H4 (cell line): ENCODE measurements at regions not wholly inside any gene's neighbourhood (a gene's known extent, or its start where the extent isn't known, plus 50 kb on each side); places are given as distances from the start of the nearest gene placed in this dataset.

Source experiments
- DNase-seq: peaks from one replicate; pipeline ENCODE4 v3.0.0-alpha.2; 2015; ENCODE audit warnings: low spot score

DNA sequence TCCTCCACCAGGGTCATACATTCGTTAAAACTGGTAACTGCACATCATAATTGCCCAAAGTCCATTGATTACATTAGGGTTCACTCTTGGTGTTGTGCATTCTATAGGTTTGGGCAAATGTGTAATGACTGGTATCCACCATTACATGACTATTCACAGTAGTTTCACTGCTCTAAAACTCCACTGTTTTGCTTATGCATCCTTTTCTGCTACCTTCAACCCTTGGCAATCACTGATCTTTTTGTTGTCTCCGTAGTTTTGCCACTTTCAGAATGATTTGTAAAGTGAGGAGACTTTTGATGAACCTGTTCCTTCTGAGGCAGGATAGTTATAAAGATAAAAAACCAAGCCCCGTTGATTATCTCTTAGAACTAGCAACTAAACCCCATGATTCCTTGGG lies 187.3 kb upstream of the MCHR2 start:
- no peak for DNase-seq

DNA sequence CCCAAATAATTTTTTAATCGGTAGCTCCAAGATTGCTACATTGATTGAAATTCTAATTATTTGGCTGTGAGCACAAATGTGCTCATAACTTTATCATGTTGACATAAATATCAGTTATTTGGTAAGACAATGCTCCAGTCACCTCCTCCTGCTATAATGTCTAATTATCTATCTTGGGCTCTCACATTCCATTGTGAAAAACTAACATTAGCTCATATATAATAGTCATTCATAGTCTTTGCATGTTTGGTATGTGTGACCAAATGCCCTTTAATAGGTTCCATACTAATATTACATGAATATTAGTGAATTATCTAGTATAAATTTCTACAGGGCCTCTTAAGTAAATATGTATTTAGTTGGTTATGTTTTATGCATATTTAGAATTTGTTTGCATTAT lies 185.6 kb upstream of the MCHR2 start:
- DNase-seq: no peak

GRCh38 chr6:100177956-100178355 lies 183.9 kb upstream of the MCHR2 start:
- DNase-seq: no peak

DNA sequence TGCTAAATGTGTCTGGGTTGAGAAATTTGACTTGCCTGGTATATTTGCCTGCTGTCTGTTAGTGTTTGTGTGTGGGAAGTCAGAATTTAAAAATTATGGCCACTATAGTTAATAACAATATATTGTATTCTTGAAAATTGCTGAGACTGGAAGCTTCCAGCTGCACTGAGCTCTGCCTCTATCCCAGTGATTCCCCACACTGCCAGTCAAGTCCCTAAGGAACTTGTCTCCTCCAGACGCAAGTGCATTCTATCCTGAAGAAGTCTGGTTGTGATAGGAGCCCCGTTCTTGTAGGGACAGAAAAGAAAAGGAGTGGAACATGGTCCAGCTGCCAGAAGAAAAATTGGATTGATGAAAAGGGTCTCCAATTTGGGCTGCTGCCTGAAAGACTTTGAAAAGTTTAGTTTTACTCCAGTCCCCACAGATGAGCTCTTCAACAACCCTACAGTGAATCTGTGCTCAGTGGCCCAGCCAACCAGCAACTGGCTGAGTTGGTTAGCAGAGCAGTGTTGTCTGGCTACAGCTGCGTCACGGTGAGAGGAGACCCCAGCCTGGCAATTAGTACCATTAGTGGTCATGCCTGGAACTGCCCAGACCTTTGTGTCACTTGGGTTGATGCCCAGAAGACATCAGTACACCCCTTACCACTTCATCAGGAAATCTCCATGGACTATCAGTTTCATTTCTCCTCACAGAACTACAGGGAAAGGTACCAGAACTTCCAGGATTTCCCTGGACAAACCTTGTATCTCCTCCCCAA lies 183.1 kb upstream of the MCHR2 start:
- no peak for DNase-seq

DNA sequence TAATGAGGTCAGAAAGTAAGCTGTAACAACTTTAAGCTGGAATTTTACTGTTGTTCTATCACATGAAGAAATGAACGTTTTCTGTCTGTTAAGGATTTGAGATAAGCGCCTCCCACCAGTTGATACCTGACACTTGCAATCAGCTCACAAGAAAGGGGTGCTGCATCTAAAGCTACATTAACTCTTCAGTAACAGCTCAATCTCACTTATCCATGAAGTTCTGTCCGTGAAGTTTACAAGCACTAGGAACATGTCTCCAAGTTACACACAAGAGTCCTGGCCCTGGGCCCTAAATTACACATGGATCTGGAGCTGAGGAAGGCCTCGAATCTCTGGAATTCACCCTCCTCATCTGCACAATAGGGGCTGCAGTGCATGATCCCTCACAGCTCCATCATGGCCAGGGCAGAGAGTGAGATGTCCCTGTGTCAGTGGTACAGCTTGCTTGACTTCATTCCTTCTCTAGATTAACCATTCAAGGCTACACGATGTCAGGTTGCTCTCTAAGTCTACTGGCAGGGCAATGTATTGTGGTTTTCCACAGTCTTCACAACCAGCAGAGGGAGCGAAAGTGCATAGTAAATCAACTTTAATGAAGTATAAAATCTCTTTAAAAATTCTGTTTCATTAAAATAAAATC lies 182.4 kb upstream of the MCHR2 start:
- DNase-seq: peak; percentile 65

DNA sequence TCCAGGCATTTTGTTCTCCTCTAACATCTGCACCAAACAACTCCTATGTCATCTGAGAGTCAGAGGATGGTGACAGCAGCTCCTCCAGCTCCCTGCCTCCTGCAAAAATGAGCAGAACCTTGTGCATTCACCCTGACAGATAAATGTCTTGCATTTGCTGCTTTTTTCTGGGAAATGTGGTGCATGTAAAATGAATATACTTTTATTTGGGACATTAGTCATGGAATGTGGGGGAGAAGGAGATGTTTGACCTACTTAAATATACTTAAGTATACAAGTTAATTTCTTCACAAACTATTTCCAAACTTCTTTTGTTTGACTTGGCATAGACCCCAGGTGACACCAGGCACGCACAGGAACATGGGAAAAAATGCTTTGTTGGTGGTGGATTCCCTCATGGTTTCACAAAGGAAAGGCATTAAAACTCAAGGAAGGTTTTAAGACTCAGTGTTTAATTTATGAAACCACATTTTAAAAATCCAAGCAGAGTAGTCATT lies 181.8 kb upstream of the MCHR2 start:
- DNase-seq: peak; percentile 88

DNA sequence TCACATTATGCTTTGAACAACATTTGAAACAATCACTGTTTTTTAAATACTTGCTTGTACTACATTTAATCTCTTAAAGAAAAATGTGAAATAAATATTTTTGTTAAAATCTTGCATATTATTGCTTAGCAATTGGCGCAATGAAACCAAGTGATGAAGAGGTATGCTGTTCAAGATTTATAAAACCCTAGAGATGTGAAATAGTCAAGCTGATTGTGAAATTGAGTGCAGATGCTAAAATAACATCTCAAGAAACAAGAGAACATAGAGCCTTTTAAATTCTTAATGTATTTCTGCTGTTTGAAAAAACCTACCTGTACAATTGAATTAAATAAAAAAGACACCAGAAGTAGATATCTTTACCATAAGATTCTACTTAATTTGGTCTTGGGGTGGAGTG lies 179.2 kb upstream of the MCHR2 start:
- no peak for DNase-seq

DNA sequence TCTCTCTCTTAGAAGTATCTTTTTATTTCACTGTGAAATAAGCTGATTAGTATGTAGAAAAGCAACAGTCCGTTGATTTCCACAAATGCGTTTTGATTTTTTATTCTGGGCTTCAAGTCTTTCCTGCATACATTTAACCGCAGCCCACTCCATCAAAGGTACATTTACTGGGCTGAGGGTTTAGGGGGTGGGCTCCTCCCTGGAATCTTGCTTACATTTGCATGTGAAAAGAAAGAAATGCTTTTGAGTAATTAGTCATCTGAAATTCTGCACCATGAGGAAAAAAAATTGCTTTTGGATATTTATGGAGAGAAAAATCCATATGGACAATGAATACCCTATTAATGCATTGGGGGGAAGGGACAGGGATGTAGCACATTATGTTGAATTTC lies 178.3 kb upstream of the MCHR2 start:
- no peak for DNase-seq

- DNase-seq: peak; percentile 71
Observed at GRCh38 chr6:100171533-100172321, 177.7 kb upstream of the MCHR2 start.

- DNase-seq: no peak
Observed at GRCh38 chr6:100168148-100168547, 174.1 kb upstream of the MCHR2 start.

DNA sequence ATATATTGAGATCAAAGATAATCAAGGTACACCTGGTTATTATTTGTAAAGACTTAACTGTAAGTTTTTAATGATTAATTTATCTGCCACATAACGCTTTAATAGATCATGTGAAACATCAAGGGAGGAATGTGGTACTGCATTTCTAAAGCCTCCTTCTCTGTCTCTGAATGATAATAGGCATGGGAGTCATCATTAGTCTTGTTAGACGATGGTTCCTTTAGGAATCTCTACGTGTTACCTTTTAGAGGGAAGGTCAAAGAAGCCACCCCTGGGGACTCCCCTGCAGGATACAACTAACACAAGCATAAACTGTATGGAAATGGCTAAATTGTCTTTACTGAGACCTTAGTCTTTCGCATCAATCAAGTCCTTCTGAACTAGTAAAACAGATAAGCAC lies 173.6 kb upstream of the MCHR2 start:
- DNase-seq: no peak

DNA sequence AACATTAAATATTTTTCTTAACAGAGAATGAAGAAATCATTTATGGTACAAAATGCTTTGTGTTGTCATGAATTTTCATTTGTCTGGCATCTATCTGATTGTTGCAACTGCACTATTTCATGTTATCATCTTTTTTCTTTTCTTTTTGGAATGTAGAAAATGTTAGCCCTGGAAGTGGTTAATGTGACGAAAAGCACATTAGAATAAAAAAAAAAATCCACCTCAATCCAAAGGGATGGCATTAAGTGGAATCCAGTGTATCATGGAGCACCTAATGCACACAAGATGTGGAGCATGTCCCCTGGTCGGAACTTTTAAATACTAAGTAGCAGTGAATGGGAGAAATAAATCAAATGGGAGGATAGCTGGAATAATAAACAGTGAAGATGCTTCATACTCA lies 172.9 kb upstream of the MCHR2 start:
- no peak for DNase-seq

DNA sequence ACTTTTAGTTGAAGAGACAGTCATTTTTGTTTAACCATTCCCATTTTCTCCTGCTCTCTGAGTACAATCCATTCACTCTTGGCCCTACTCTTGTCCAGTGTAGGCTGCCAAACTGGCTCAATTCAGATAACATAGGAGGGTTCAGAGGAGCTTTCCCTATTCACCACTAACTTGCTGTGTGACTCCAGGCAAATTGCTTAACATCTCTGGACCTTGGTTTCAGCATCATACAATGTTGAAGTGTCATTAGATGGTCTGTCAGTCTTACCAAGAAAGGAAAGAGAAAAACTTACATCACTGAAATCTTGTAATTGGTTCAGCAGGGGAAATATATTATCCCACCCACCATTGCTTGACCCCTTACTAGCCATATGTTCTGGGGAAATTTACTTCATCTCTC lies 171.4 kb upstream of the MCHR2 start:
- no peak for DNase-seq

DNA sequence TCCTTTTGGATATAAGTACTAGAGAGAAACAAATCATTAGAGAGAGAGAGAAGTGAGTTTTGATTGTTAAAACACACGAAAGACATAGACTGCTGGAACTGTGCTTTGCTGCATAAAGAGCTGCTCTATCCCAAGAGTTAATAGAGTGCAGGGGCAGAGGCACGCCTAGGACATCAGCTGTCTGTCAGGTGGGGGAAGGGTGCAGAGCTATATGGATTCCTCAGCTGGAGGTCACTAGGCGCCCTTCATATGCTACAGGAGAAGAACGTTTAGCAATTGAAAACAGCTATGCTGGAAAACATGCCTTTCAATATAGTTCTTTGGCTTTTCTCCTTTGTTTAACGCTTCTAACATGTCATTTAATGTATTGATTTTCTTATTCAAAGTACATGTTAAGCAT lies 169.0 kb upstream of the MCHR2 start:
- no peak for DNase-seq

GRCh38 chr6:100161782-100162365 lies 167.9 kb upstream of the MCHR2 start:
- no peak for DNase-seq

- DNase-seq: no peak
Observed at GRCh38 chr6:100160930-100161329, 166.9 kb upstream of the MCHR2 start.

DNA sequence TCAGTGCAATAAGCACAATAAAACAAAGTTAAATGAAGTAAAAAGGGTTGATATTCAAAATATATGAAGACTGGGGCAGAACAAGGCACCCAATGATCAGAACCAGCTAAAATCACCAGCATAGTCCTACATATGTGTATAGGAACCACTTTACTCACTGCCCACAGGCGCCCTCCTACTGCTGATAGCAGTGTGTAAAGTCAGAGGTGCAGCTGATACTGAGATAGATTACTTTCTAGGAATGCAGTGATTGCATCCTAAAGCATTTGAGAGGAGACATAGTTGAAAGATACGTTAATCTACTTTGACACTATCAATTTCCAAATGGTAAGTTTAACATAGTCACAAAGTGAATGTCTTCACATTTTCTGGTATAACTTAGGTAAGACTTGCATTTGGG lies 161.1 kb upstream of the MCHR2 start:
- no peak for DNase-seq

GRCh38 chr6:100153636-100154275 lies 159.7 kb upstream of the MCHR2 start:
- DNase-seq: no peak

GRCh38 chr6:100152201-100152600 lies 158.2 kb upstream of the MCHR2 start:
- DNase-seq: no peak

- no peak for DNase-seq
Observed at GRCh38 chr6:100144991-100145390, 151.0 kb upstream of the MCHR2 start.

- no peak for DNase-seq
Observed at GRCh38 chr6:100138346-100139022, 144.5 kb upstream of the MCHR2 start.
